Activated gamma-delta T cell treated with Interleukin-2 at 50 U/mL for 16 hours (primary cell): ENCODE measurements at regions not wholly inside any gene's neighbourhood (a gene's known extent, or its start where the extent isn't known, plus 50 kb on each side); places are given as distances from the start of the nearest gene placed in this dataset.
"Not testable (repeated sequence)": the region's sequence is repeated elsewhere in the genome, so short reads cannot be mapped to it uniquely, and the experiment has no call there.

Source experiments
- DNase-seq: peaks from one replicate; pipeline ENCODE4 v3.0.0-alpha.2; 2020

- DNase-seq, result no peak
Measured at GRCh38 chr4:128444544-128445302, 157.1 kb upstream of the PGRMC2 start.

- DNase-seq, result no peak
Measured at GRCh38 chr4:128440923-128441322, 153.3 kb upstream of the PGRMC2 start.

GRCh38 chr4:128437023-128437422, 149.4 kb upstream of the PGRMC2 start:
- DNase-seq, result not testable (repeated sequence)

- not testable (repeated sequence) for DNase-seq
Measured at GRCh38 chr4:128429023-128429613, 141.5 kb upstream of the PGRMC2 start.

GRCh38 chr4:128428397-128428796, 140.8 kb upstream of the PGRMC2 start:
- no peak for DNase-seq

- no peak for DNase-seq
Measured at GRCh38 chr4:128427832-128428366, 140.3 kb upstream of the PGRMC2 start.

- DNase-seq, result no peak
Measured at GRCh38 chr4:128424527-128425497, 137.2 kb upstream of the PGRMC2 start.

GRCh38 chr4:128422296-128422695, 134.7 kb upstream of the PGRMC2 start:
- not testable (repeated sequence) for DNase-seq

- DNase-seq, result no peak
Measured at GRCh38 chr4:128416921-128417320, 129.3 kb upstream of the PGRMC2 start.

- DNase-seq, result no peak
Measured at GRCh38 chr4:128410037-128410436, 122.4 kb upstream of the PGRMC2 start.

GRCh38 chr4:128403586-128403985, 116.0 kb upstream of the PGRMC2 start:
- no peak for DNase-seq

GRCh38 chr4:128394778-128395177, 107.2 kb upstream of the PGRMC2 start:
- no peak for DNase-seq

GRCh38 chr4:128393101-128393704, 105.6 kb upstream of the PGRMC2 start:
- no peak for DNase-seq

- DNase-seq, result no peak
Measured at GRCh38 chr4:128390475-128390996, 102.9 kb upstream of the PGRMC2 start.

GRCh38 chr4:128388796-128389195, 101.2 kb upstream of the PGRMC2 start:
- no peak for DNase-seq

GRCh38 chr4:128388352-128388630, 100.7 kb upstream of the PGRMC2 start:
- no peak for DNase-seq

GRCh38 chr4:128387600-128388351, 100.2 kb upstream of the PGRMC2 start:
- DNase-seq, result no peak

- no peak for DNase-seq
Measured at GRCh38 chr4:128386761-128387599, 99.4 kb upstream of the PGRMC2 start.

- DNase-seq, result no peak
Measured at GRCh38 chr4:128385683-128386304, 98.2 kb upstream of the PGRMC2 start.
